IMR-90 (cell line): ENCODE measurements at regions not wholly inside any gene's neighbourhood (a gene's known extent, or its start where the extent isn't known, plus 50 kb on each side); places are given as distances from the start of the nearest gene placed in this dataset.

Experiments
- ATAC-seq: fragments of 200-7000 bp; cut with Tn5 transposase; 2 replicates; pipeline ENCODE4 v1.9.1; 2020; ENCODE audit warnings: low read depth, mild to moderate bottlenecking, moderate library complexity
- BruUV-seq: library from RNA; stranded (reverse); fragments of 400-500 nt; replicated peaks from 2 replicates; lab custom pipeline; 2021; lab: Mats Ljungman, UMichigan
- CTCF ChIA-PET: fragments of 300-600 bp; formaldehyde crosslinking; extraction: SDS; loops from one replicate; lab custom pipeline; 2021; ENCODE audit warnings: antibody characterized with exemption; lab: Yijun Ruan, JAX
- POLR2A ChIA-PET: fragments of 300-600 bp; sonication (Branson Sonifier 250); formaldehyde crosslinking; loops from one replicate; lab custom pipeline; 2022; ENCODE audit warnings: antibody characterized with exemption; ENCODE audit not compliant: unreplicated experiment; lab: Charles Lee
- DNase-seq: peaks from one replicate; pipeline ENCODE4 v3.0.0; 2013
- H2AFZ ChIP-seq: replicated peaks from 2 replicates; pipeline ENCODE3; 2013; ENCODE audit warnings: low read length, mild to moderate bottlenecking; ENCODE audit not compliant: poor library complexity
- H2AK5ac ChIP-seq: 2 replicates; pipeline ENCODE4 v1.6.1; 2013; ENCODE audit warnings: low read depth, low read length, inconsistent platforms
- H2AK9ac ChIP-seq: replicated peaks from 2 replicates; pipeline ENCODE3; 2013; ENCODE audit warnings: mild to moderate bottlenecking, low read depth, low read length, moderate library complexity; ENCODE audit not compliant: poor library complexity
- H2BK120ac ChIP-seq: 2 replicates; pipeline ENCODE4 v1.6.1; 2013; ENCODE audit warnings: low read depth, low read length, inconsistent platforms
- H2BK15ac ChIP-seq: 3 replicates; pipeline ENCODE4 v1.6.1; 2013; ENCODE audit warnings: low read depth, low read length, inconsistent platforms
- H2BK20ac ChIP-seq: 2 replicates; pipeline ENCODE4 v1.6.1; 2013; ENCODE audit warnings: low read depth, mild to moderate bottlenecking, inconsistent platforms, low read length, moderate library complexity
- H2BK5ac ChIP-seq: 2 replicates; pipeline ENCODE4 v1.6.1; 2013; ENCODE audit warnings: mild to moderate bottlenecking, low read depth, low read length, inconsistent platforms; ENCODE audit not compliant: poor library complexity, severe bottlenecking
- H3K14ac ChIP-seq: replicated peaks from 2 replicates; pipeline ENCODE4 v1.6.1; 2013; ENCODE audit warnings: low read depth, low read length, inconsistent platforms
- H3K18ac ChIP-seq: 2 replicates; pipeline ENCODE4 v1.6.1; 2013; ENCODE audit warnings: low read depth, low read length, control low read depth
- H3K23ac ChIP-seq: 2 replicates; pipeline ENCODE4 v1.6.1; 2013; ENCODE audit warnings: low read depth, low read length, inconsistent platforms
- H3K27ac ChIP-seq: 2 replicates; pipeline ENCODE4 v1.5.1; 2013; ENCODE audit warnings: mild to moderate bottlenecking, control low read depth, low read length; ENCODE audit not compliant: insufficient read depth
- H3K27me3 ChIP-seq: 2 replicates; pipeline ENCODE4 v1.6.1; 2013; ENCODE audit warnings: low read length; ENCODE audit not compliant: control insufficient read depth, insufficient read depth
- H3K36me3 ChIP-seq: 2 replicates; pipeline ENCODE4 v1.6.1; 2013; ENCODE audit warnings: low read length, mixed read lengths; ENCODE audit not compliant: control insufficient read depth, insufficient read depth
- H3K4ac ChIP-seq: 2 replicates; pipeline ENCODE4 v1.6.1; 2013; ENCODE audit warnings: low read depth, low read length, inconsistent platforms
- H3K4me1 ChIP-seq: 2 replicates; pipeline ENCODE4 v1.6.1; 2013; ENCODE audit warnings: low read length, mixed read lengths; ENCODE audit not compliant: control insufficient read depth, insufficient read depth
- H3K4me2 ChIP-seq: 2 replicates; pipeline ENCODE4 v1.6.1; 2013; ENCODE audit warnings: low read depth, mild to moderate bottlenecking, control low read depth, low read length, moderate library complexity
- H3K4me3 ChIP-seq: 2 replicates; pipeline ENCODE4 v1.5.1; 2013; ENCODE audit warnings: low read depth, mild to moderate bottlenecking, control low read depth, low read length, moderate library complexity; ENCODE audit not compliant: insufficient read depth
- H3K56ac ChIP-seq: 2 replicates; pipeline ENCODE4 v1.6.1; 2013; ENCODE audit warnings: low read length, inconsistent platforms; ENCODE audit not compliant: insufficient read depth; ENCODE audit errors: extremely low read depth
- H3K79me1 ChIP-seq, 2 experiments: 2 replicates each; pipeline ENCODE4 v1.6.1; 2013; ENCODE audit warnings: low read length in 2 of 2, inconsistent platforms in 1 of 2, low read depth in 1 of 2
- H3K9ac ChIP-seq: 2 replicates; pipeline ENCODE4 v1.6.1; 2013; ENCODE audit warnings: low read depth, low read length, control low read depth
- H3K9me1 ChIP-seq: 2 replicates; pipeline ENCODE4 v1.6.1; 2013; ENCODE audit warnings: low read length, inconsistent platforms; ENCODE audit not compliant: insufficient read depth
- H3K9me3 ChIP-seq: 2 replicates; pipeline ENCODE4 v1.6.1; 2013; ENCODE audit warnings: low read length; ENCODE audit not compliant: control insufficient read depth, insufficient read depth
- H4K20me1 ChIP-seq: 2 replicates; pipeline ENCODE4 v1.6.1; 2013; ENCODE audit warnings: low read length, inconsistent platforms; ENCODE audit not compliant: insufficient read depth
- H4K5ac ChIP-seq: 2 replicates; pipeline ENCODE4 v1.6.1; 2013; ENCODE audit warnings: mild to moderate bottlenecking, low read depth, low read length, control low read depth
- H4K8ac ChIP-seq, 2 experiments: 2 replicates each; pipeline ENCODE4 v1.6.1; 2013; ENCODE audit warnings: low read depth in 2 of 2, low read length in 2 of 2, control low read depth in 1 of 2, inconsistent platforms in 1 of 2
- H4K91ac ChIP-seq: 2 replicates; pipeline ENCODE4 v1.6.1; 2013; ENCODE audit warnings: low read depth, low read length, inconsistent platforms; ENCODE audit not compliant: insufficient read depth
- RFX5 ChIP-seq: IDR thresholded peaks from 2 replicates; pipeline ENCODE4 v1.8.0; 2012; ENCODE audit warnings: low read depth, mild to moderate bottlenecking, low read length, moderate library complexity
- WGBS, 2 experiments: methylation state at CpG; one replicate each; pipeline versions ENCODE4 v1.1.5 to v1.1.7; 2013; ENCODE audit warnings: missing lambda C conversion rate in 2 of 2; ENCODE audit not compliant: insufficient read length in 1 of 2; ENCODE audit errors: extremely low coverage in 2 of 2; 5-methylcytosine and 5-hydroxymethylcytosine counted together
- dilution Hi-C: fragments of 300-500 bp; cut with HindIII; formaldehyde crosslinking; loops from one replicate; pipeline ENCODE4 v1.14.3; 2018; ENCODE audit warnings: low sequenced_read_pairs; ENCODE audit not compliant: unreplicated experiment
- in situ Hi-C: fragments of 300-500 bp; cut with MboI; formaldehyde crosslinking; loops from 3 replicates; pipeline ENCODE4 v1.14.3; 2019; ENCODE audit warnings: low sequenced_read_pairs, inconsistent platforms, mixed read lengths
- intact Hi-C: fragments of 100-400 bp; cut with micrococcal nuclease; formaldehyde crosslinking; loops from 2 replicates; pipeline ENCODE4 v1.10.0; 2022

DNA sequence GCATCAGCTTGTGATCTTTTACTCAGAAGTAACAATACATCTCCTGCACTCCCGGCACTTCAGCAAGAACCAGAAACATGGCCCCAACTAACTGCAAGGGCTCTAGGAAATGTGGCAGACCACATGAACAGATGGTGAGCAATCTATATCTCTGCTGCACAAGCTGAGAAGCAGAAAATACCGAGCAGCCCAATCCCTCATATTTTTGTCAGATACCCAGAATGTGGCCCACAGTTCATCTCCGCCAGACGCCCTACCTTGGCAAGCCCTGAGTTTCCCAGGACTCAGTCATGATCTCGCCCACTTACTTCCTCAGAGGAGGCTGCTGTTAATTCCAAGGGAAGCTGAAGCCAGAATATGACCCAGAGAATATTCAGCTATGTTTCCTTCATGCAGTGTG, 63.1 kb upstream of the PHACTR1 start:
- Histone ChIP-seq H3K4me3 (no peak overlapping the region), H4K20me1 (no peaks in the 10 kb centered on the region), H2BK20ac (no peak overlapping the region), H4K5ac (no peak overlapping the region), H2AFZ (no peak overlapping the region), H4K8ac (no peak overlapping the region), H3K27ac (no peak overlapping the region), H3K18ac (no peak overlapping the region), H3K79me1 (no peaks in the 10 kb centered on the region), H3K14ac (no peak overlapping the region), H3K23ac (no peak overlapping the region), H2BK15ac (no peak overlapping the region), H3K4ac (no peak overlapping the region), H3K4me1 (no peaks in the 10 kb centered on the region), H2AK5ac (no peak overlapping the region), H3K56ac (no peak overlapping the region), H2AK9ac (no peak overlapping the region), H3K27me3 (no peaks in the 10 kb centered on the region), H2BK5ac (no peak overlapping the region), H2BK120ac (no peak overlapping the region), H3K36me3 (no peaks in the 10 kb centered on the region), H3K4me2 (no peak overlapping the region), H3K9ac (no peak overlapping the region), H4K91ac (no peak overlapping the region), H3K9me1 (no peaks in the 10 kb centered on the region; the same call in 1 of the 2 replicates), H3K9me3 (no peaks in the 10 kb centered on the region)
- ATAC-seq (no peak), DNase-seq (no peak)
- WGBS, 2 experiments = 40% methylated on average over 1 of the region's 5 CpGs; no CpG with 5 or more reads in 1 of the 2 experiments
- no peak for TF ChIP-seq RFX5
- intact Hi-C loops (no loop called here), dilution Hi-C loops (no loop called here), in situ Hi-C loops (no loop called here)
- POLR2A ChIA-PET = no interaction called here
- no TSS peak for BruUV-seq
- CTCF ChIA-PET = no interaction called here
